Vagina (tissue), 2 donors: ENCODE measurements at regions not wholly inside any gene's neighbourhood (a gene's known extent, or its start where the extent isn't known, plus 50 kb on each side); places are given as distances from the start of the nearest gene placed in this dataset.
"Not testable (repeated sequence)": the region's sequence is repeated elsewhere in the genome, so short reads cannot be mapped to it uniquely, and the experiment has no call there.

ENCODE experiments used
- POLR2AphosphoS5 ChIP-seq, 2 donors: sonication (generic); formaldehyde crosslinking; IDR thresholded peaks; one replicate each; pipeline ENCODE4 v1.9.0; 2017; ENCODE audit warnings: antibody characterized with exemption in 2 of 2, mild to moderate bottlenecking in 2 of 2, low read depth in 1 of 2; ENCODE audit not compliant: insufficient read depth in 1 of 2
- TF ChIP-seq, protein P1 (sequence below), 3 experiments: fragments of 450-650 bp in 2 of 3; fragments of 200-600 bp in 1 of 3; sonication (generic) in 1 of 3; IDR thresholded peaks; one replicate each; pipeline ENCODE4 v1.5.1; 2017 to 2019; ENCODE audit warnings: antibody characterized with exemption in 3 of 3, mild to moderate bottlenecking in 2 of 3, moderate library complexity in 2 of 3

GRCh38 chr5:161001142-161001541 is 149.1 kb upstream of the ATP10B start:
- TF ChIP-seq, protein P1, sequence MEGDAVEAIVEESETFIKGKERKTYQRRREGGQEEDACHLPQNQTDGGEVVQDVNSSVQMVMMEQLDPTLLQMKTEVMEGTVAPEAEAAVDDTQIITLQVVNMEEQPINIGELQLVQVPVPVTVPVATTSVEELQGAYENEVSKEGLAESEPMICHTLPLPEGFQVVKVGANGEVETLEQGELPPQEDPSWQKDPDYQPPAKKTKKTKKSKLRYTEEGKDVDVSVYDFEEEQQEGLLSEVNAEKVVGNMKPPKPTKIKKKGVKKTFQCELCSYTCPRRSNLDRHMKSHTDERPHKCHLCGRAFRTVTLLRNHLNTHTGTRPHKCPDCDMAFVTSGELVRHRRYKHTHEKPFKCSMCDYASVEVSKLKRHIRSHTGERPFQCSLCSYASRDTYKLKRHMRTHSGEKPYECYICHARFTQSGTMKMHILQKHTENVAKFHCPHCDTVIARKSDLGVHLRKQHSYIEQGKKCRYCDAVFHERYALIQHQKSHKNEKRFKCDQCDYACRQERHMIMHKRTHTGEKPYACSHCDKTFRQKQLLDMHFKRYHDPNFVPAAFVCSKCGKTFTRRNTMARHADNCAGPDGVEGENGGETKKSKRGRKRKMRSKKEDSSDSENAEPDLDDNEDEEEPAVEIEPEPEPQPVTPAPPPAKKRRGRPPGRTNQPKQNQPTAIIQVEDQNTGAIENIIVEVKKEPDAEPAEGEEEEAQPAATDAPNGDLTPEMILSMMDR (IDR thresholded peaks at IDR 0.05): not testable (repeated sequence)
- not testable (repeated sequence) for TF ChIP-seq POLR2AphosphoS5 (IDR thresholded peaks at IDR 0.05; ENCODE audit: insufficient read depth in 1 of 2, low read depth in 1 of 2)
